Heart left ventricle (tissue), 13 donors: ENCODE measurements at regions not wholly inside any gene's neighbourhood (a gene's known extent, or its start where the extent isn't known, plus 50 kb on each side); places are given as distances from the start of the nearest gene placed in this dataset.

Experiments used
- POLR2A ChIP-seq, 2 donors: fragments of 450-650 bp; IDR thresholded peaks; one replicate each; pipeline ENCODE4 v1.6.1; 2017; ENCODE audit warnings: antibody characterized with exemption in 2 of 2, mild to moderate bottlenecking in 2 of 2, moderate library complexity in 2 of 2
- TF ChIP-seq, protein P1 (sequence below), 12 donors: fragments of 200-600 bp; sonication (generic) in 4 of 12; IDR thresholded peaks; one replicate each; pipeline versions ENCODE4 v1.5.0 to v1.8.0; 2018 to 2022; ENCODE audit warnings: antibody characterized with exemption in 12 of 12, mild to moderate bottlenecking in 5 of 12
- donor health status: ischemic (EF 13 %, LVEDD 7.1; RV severe dilation, severe dysfunction).
- donor health status: DM: no; HTN: yes; CAD: no.
- donor health status: DM: no; HTN: no; CAD: no.
- donor health status: ischemic (EF 25% LVEDD 6.9; RV normal size, moderate dysfunction).
- donor health status: ischemic (EF 25% LVEDD 5.7; RV mildly dilated, moderate dysfunction).
- donor health status: ischemic (EF 35%, LVEDD 5.7; RV mildly dilated, moderate dysfunction).
- donor health status: nonischemic (EF 11% LVEDD 7.7; RV severe dilation, severe dysfunction).
- donor health status: DM: yes; HTN: yes; CAD: no.
- donor health status: PGD.
- donor health status: ischemic (EF 29% LVEDD 5.4; RV normal size, mild dysfunction).
- donor health status: nonischemic (EF 23%, LVEDD 6.1; RV moderate dilation, normal function).

- TF ChIP-seq, protein P1, sequence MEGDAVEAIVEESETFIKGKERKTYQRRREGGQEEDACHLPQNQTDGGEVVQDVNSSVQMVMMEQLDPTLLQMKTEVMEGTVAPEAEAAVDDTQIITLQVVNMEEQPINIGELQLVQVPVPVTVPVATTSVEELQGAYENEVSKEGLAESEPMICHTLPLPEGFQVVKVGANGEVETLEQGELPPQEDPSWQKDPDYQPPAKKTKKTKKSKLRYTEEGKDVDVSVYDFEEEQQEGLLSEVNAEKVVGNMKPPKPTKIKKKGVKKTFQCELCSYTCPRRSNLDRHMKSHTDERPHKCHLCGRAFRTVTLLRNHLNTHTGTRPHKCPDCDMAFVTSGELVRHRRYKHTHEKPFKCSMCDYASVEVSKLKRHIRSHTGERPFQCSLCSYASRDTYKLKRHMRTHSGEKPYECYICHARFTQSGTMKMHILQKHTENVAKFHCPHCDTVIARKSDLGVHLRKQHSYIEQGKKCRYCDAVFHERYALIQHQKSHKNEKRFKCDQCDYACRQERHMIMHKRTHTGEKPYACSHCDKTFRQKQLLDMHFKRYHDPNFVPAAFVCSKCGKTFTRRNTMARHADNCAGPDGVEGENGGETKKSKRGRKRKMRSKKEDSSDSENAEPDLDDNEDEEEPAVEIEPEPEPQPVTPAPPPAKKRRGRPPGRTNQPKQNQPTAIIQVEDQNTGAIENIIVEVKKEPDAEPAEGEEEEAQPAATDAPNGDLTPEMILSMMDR (IDR thresholded peaks at IDR 0.05) = no peak
- TF ChIP-seq POLR2A (IDR thresholded peaks at IDR 0.05) = no peak
Measured at GRCh38 chr12:84148335-84148734, 764.3 kb downstream of the SLC6A15 start.
